NCI-H146 treated with DMSO at 0.1 percent for 48 hours (cell line): ENCODE measurements at regions not wholly inside any gene's neighbourhood (a gene's known extent, or its start where the extent isn't known, plus 50 kb on each side); places are given as distances from the start of the nearest gene placed in this dataset.
"Not testable (repeated sequence)": the region's sequence is repeated elsewhere in the genome, so short reads cannot be mapped to it uniquely, and the experiment has no call there.

ENCODE experiments used
- DNase-seq: peaks from one replicate; lab custom pipeline; 2025; ENCODE audit not compliant: unreplicated experiment; lab: John Stamatoyannopoulos, UW

DNA sequence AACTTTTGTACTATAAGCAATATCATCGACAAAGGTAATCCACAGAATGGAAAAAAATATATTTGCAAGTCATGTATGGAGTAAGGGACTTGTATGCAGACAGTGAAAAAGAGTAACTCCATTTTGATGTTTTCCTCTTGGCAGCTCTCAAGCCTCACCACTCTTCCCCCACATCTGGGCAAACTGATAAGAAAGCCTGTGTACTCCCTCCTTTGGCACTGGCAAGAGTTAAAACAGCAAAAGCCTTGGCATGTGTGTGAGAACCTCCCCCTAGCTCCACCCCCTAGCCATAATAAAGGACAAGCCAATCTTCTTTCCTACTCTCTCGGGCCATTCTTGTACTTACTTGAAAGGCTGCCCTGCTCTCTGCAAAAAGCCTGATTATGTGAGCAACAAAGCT lies 335.2 kb downstream of the LRATD1 start:
- no peak for DNase-seq

DNA sequence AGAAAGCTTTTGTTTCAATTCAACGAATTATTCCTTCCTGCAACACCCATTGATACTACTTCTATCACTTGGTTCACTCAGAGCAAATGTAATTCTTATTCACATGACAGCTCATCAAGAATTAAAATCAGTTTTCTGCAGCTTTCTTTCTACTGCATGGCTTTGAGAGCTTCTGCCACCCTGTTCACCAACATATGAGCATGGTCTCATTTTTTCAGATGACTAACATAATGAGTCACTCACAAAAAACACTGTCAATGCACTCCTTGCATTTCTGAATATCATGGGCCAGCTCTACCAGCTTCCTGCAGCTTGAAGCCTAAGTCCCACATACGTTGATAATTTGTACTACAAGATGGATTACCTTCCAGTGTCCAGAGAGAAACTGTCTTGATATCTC lies 342.9 kb downstream of the LRATD1 start:
- no peak for DNase-seq

DNA sequence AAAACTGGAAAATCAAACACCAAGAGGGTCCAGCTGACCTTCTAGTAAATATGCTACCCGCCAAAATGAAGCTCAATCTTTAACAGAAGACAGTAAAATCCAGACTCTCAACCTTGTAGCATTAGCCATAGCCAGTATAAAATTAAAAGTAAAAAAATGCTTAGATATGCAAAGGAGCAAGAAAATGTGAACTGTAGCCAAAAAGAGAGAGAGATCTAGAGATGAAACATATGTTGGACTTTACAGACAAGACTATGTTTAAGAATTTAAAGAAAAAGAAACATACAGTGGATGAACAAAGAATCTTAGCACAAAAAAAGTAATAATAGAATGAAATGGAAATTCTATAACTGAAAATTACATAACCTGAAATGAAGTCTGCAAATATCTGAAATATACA lies 344.5 kb downstream of the LRATD1 start:
- no peak for DNase-seq

- no peak for DNase-seq
Observed at GRCh38 chr2:14978845-14979244, 346.3 kb downstream of the LRATD1 start.

DNA sequence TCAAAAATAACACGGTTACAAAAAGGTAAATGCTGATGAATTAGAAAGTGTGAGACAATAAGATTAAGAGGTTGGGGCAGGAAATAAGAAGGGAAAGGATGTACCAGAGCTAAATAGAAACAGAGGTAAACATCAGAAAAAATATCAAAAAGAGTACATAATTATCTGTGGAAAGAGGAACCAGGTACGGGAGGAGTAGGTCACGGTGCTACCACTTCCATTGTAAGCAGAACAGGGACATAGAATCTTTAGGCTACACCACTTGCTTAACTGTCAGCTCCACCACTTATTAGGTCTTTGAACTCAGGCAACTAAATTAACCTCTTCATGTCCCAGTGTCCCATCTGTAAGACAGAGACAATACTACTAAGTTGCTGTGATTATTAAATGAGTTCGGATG lies 350.3 kb downstream of the LRATD1 start:
- DNase-seq: no peak

GRCh38 chr2:14988600-14988999 lies 356.1 kb downstream of the LRATD1 start:
- no peak for DNase-seq

DNA sequence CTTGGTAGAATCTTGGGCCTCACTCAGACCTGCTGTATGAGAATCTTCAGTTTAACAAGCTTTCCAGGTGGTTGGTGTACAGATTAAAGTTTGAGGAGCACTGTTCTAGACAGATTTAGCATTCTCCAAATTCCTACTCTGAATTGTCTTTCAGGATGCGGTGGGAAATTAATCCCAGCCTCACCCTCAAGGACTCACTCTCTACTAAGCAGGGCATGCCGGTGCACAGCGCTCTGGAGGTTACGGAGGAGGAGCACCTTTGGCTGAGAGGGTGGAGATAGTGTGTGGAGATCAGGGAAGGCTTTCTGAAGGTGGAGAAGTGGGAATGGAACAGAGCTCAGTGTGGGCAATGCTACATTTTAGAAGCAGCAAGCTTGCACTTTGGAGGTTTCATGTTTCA lies 359.2 kb downstream of the LRATD1 start:
- no peak for DNase-seq

DNA sequence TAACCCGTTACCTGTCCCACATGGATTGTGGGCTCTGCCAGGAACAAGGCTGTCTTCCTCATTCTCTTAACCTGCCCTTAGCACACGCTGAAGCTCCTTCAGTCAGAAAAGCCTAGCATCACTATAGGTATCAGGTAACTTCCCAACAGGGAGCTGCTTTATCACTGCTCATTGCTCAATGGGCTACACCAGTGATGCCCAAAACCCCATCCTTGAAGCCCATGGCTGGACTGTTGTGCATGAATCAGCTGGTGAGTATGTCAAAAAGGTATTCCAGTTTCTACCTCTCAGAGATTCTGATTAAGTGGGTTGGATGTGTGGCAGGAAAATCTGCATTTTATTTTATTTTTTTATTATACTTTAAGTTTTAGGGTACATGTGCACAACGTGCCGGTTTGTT lies 362.2 kb downstream of the LRATD1 start:
- DNase-seq: no peak

DNA sequence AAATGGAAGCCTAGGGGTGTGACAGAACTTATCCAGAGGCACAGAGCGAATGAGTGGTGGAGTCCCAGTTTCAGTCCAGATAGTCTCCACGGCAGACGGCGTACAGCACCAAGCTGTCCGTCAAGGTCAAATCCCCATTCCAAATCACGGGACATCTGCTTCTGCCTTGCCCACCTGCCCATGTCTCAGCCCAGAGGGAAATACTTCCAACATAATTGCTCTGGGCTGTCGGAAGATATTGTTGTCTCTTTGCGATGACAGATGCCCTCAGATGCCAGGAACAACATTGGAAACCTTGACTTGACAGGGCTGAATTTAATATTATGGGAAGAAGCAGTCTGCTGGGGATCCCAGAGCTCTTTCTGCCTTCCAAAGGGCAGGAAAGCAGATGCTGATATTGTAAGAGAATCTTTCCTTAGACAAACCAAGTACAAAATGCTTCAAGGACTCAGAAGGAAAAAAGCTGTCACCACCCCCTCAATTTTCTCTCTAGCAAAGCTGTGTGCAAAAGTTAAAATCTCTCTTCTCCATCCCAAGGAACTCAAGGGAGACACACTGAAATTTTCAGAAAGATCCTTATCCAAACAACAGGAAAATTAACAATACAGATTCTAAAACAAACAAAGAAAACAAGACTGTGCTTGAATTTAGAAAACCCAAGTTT lies 364.0 kb downstream of the LRATD1 start:
- DNase-seq: no peak

- DNase-seq: peak; percentile 23
Observed at GRCh38 chr2:14998546-14998945, 366.0 kb downstream of the LRATD1 start.

DNA sequence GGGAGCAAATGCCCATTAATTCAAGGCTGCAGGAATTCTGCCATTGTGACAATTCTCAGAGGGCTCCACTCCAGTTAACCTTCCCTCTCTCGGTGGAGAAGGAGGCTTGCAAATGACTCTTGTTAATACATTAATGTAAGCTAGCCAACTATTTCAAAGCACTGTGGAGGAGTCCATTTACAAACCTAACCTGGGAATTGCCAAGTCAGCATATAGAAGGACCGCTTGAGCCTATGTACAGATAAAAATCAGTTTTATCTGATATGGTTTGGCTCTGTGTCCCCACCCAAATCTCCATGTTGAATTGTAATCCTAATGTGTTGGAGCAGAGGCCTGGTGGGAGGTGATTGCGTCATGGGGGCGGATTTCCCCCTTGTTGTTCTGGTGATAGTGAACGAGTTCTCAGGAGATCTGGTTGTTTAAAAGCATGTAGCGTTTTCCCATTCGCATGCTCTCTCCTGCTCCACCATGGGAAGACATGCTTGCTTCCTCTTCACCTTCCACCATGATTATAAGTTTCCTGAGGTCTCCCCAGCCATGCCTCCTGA lies 366.7 kb downstream of the LRATD1 start:
- DNase-seq: no peak

DNA sequence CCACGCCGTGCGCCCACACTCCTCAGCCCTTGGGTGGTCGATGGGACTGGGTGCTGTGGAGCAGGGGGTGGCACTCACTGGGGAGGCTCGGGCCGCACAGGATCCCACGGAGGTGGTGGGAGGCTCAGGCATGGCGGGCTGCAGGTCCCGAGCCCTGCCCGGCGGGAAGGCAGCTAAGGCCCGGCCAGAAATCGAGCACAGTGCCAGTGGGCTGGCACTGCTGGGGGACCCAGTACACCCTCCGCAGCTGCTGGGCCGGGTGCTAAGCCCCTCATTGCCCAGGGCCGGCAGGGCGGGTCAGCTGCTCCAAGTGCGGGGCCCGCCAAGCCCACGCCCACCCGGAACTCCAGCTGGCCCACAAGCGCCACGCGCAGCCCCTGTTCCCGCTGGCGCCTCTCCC lies 370.0 kb downstream of the LRATD1 start:
- DNase-seq: not testable (repeated sequence)

- no peak for DNase-seq
Observed at GRCh38 chr2:15006667-15007066, 374.1 kb downstream of the LRATD1 start.

GRCh38 chr2:15009681-15010080 lies 377.2 kb downstream of the LRATD1 start:
- no peak for DNase-seq

GRCh38 chr2:15010346-15010745 lies 377.8 kb downstream of the LRATD1 start:
- DNase-seq: no peak

DNA sequence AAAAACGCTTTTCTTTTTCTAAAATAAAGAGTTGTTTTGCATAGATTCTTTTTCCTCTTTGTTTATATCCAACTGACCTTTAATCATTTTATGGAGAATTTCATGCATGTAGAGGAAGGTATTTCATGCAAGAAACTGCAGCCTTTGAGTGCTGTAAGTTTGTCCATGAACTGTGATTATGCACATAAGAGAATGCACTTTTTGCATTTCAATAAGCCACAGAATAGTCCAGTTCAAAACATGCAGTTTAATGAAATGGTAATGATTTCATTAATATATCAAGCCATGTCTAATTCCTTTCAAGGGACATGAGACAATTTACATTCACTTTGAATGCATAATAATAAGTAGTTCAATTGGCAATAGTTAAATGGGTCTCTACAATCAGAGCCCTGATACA lies 386.3 kb downstream of the LRATD1 start:
- DNase-seq: no peak

GRCh38 chr2:15023221-15023620 lies 390.7 kb downstream of the LRATD1 start:
- no peak for DNase-seq

DNA sequence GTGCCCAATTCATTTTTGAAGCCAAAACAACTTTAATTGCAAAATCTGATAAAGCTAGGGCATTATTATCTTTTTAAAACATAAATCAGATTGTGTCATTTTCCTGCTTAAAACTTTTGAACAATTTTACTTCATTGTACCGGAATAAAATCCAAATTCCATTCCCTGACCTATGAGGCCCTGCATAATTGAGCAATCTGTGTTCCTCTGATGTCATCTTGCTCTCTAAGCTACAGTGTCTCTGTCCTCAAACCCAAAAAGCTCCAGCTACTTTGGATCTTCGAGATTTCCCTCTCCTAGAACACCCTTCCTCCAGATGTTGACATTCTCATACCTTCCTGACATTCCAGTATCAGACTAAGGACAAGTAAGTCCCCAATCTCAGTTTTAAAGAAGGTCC lies 395.9 kb downstream of the LRATD1 start:
- no peak for DNase-seq

- no peak for DNase-seq
Observed at GRCh38 chr2:15031745-15032240, 399.3 kb downstream of the LRATD1 start.

DNA sequence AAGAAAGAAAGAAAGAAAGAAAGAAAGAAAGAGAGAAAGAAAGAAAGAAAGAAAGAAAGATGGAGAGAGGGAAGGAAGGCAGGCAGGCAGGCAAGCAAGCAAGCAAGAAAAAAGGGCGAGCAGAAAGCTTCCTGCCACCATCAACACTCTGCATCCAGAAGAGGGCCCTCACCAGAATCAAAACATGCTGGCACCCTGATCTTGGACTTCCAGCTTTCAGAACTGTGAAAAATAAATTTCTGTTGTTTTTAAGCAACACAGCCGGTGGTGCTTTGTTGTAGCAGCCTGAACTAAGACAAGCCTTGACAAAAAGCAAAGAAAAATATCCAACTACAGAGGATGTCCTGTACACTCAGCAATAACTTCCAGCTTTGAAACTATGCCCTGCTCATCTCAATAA lies 401.7 kb downstream of the LRATD1 start:
- no peak for DNase-seq

GRCh38 chr2:15034860-15035259 lies 402.3 kb downstream of the LRATD1 start:
- no peak for DNase-seq

DNA sequence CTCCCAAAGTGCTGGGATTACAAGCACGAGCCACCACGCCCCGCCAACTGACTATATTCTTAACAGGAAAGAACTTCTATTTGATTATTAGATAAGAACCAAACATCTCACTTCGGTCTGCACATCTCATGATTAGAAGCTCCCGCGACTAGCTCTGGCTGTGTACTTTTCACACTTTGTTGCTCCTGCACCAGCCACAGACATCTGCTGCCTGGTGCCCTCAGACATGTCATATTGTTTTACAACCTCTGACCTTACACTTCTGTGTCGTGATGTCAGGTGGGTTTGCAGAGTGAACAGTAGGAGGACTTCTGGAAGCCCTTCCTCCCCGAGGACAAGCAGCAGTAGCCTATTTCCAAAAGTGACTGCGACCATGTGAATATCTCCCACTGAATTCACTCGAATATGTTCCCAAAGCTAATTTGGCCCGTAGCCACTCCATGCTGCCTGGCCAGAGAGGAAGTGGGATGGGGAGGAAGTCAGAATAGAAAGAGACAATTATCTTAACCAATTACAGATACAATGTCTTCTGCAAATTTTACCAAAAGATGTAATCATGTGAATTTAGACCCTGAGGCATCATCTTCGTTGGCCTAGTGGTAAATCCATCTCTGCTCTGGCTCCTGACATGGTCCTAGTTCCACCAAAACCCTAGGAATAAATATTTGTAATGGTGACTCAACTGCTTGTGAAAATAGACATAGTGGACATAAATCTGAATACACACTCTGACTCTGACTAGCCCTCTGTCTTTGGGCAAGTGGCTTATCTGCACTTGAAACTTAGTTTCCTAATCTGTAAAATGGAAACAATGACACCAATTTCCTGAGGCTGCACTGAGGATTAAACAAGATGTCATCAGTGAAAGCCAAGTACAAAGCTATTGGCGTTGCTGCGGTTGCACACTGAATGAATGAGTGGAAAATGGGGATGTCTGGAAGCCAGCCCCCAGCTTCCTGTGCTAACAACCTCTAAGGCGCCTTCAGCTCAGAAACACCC lies 406.1 kb downstream of the LRATD1 start:
- DNase-seq: no peak
